Parathyroid adenoma (tissue), 2 donors: ENCODE measurements at regions not wholly inside any gene's neighbourhood (a gene's known extent, or its start where the extent isn't known, plus 50 kb on each side); places are given as distances from the start of the nearest gene placed in this dataset.

Source experiments
- H2AFZ ChIP-seq: fragments of 300-600 bp; sonication (generic); one replicate; pipeline ENCODE4 v1.7.0; 2017; ENCODE audit warnings: antibody characterized with exemption, mild to moderate bottlenecking
- H3K27ac ChIP-seq: fragments of 300-600 bp; sonication (generic); one replicate; pipeline ENCODE4 v1.7.0; 2017
- H3K27me3 ChIP-seq: fragments of 300-600 bp; sonication (generic); one replicate; pipeline ENCODE4 v1.7.0; 2017; ENCODE audit warnings: low read length; ENCODE audit not compliant: control insufficient read depth, insufficient read depth
- H3K36me3 ChIP-seq: fragments of 300-600 bp; sonication (generic); one replicate; pipeline ENCODE4 v1.7.0; 2017; ENCODE audit warnings: low read length; ENCODE audit not compliant: control insufficient read depth, insufficient read depth
- H3K4me1 ChIP-seq: fragments of 300-600 bp; sonication (generic); one replicate; pipeline ENCODE4 v1.7.0; 2017; ENCODE audit warnings: control low read depth
- H3K4me2 ChIP-seq: fragments of 300-600 bp; sonication (generic); one replicate; pipeline ENCODE4 v1.7.0; 2017; ENCODE audit warnings: low read length
- H3K4me3 ChIP-seq: fragments of 300-600 bp; sonication (generic); one replicate; pipeline ENCODE4 v1.7.0; 2017; ENCODE audit warnings: low read depth, low read length
- H3K79me2 ChIP-seq: fragments of 300-600 bp; sonication (generic); one replicate; pipeline ENCODE4 v1.7.0; 2017; ENCODE audit warnings: control low read depth
- H3K9ac ChIP-seq: fragments of 300-600 bp; sonication (generic); one replicate; pipeline ENCODE4 v1.7.0; 2017; ENCODE audit warnings: mild to moderate bottlenecking
- H3K9me3 ChIP-seq: fragments of 300-600 bp; sonication (generic); one replicate; pipeline ENCODE4 v1.7.0; 2017; ENCODE audit warnings: low read length; ENCODE audit not compliant: control insufficient read depth
- CTCF ChIP-seq: fragments of 300-600 bp; sonication (generic); IDR thresholded peaks from one replicate; pipeline ENCODE4 v1.7.0; 2017; ENCODE audit warnings: antibody characterized with exemption, mild to moderate bottlenecking
- donor health status: primary hyperparathyroidism.

- Histone ChIP-seq H3K4me3 (no peak overlapping the region), H3K27ac (no peak overlapping the region), H3K27me3 (no peaks in the 10 kb centered on the region), H3K9ac (no peak overlapping the region), H3K36me3 (no peaks in the 10 kb centered on the region), H3K4me2 (no peak overlapping the region), H3K79me2 (no peaks in the 10 kb centered on the region), H3K4me1 (no peaks in the 10 kb centered on the region), H3K9me3 (no peaks in the 10 kb centered on the region), H2AFZ (no peak overlapping the region)
- TF ChIP-seq CTCF, result no peak
These were observed 68.0 kb upstream of the ZNF438 start for GRCh38 chr10:31099664-31100063.

- no peaks in the 10 kb centered on the region for H3K9me3 ChIP-seq
- H2AFZ ChIP-seq, result no peak overlapping the region
- no peaks in the 10 kb centered on the region for H3K27me3 ChIP-seq
- no peak overlapping the region for H3K9ac ChIP-seq
- H3K79me2 ChIP-seq, result no peaks in the 10 kb centered on the region
- H3K4me1 ChIP-seq, result no peaks in the 10 kb centered on the region
- no peak for TF ChIP-seq CTCF
- H3K4me2 ChIP-seq, result no peak overlapping the region
- H3K36me3 ChIP-seq, result no peaks in the 10 kb centered on the region
- no peak overlapping the region for H3K27ac ChIP-seq
- no peak overlapping the region for H3K4me3 ChIP-seq
These were observed 68.5 kb upstream of the ZNF438 start for GRCh38 chr10:31100115-31100601.

GRCh38 chr10:31100662-31101061 lies 69.0 kb upstream of the ZNF438 start:
- no peaks in the 10 kb centered on the region for H3K4me1 ChIP-seq
- no peaks in the 10 kb centered on the region for H3K9me3 ChIP-seq
- TF ChIP-seq CTCF, result no peak
- no peaks in the 10 kb centered on the region for H3K27me3 ChIP-seq
- H3K9ac ChIP-seq, result no peak overlapping the region
- no peaks in the 10 kb centered on the region for H3K79me2 ChIP-seq
- no peak overlapping the region for H3K27ac ChIP-seq
- no peak overlapping the region for H3K4me2 ChIP-seq
- H3K36me3 ChIP-seq, result no peaks in the 10 kb centered on the region
- H2AFZ ChIP-seq, result no peak overlapping the region
- H3K4me3 ChIP-seq, result no peak overlapping the region

GRCh38 chr10:31101123-31101522 lies 69.5 kb upstream of the ZNF438 start:
- Histone ChIP-seq H3K4me3 (no peak overlapping the region), H3K36me3 (no peaks in the 10 kb centered on the region), H3K9me3 (no peaks in the 10 kb centered on the region), H3K27me3 (no peaks in the 10 kb centered on the region), H3K4me2 (no peak overlapping the region), H3K4me1 (no peaks in the 10 kb centered on the region), H3K9ac (no peak overlapping the region), H3K27ac (no peak overlapping the region), H3K79me2 (no peaks in the 10 kb centered on the region), H2AFZ (no peak overlapping the region)
- no peak for TF ChIP-seq CTCF

GRCh38 chr10:31102421-31102820 lies 70.8 kb upstream of the ZNF438 start:
- TF ChIP-seq CTCF, result no peak
- Histone ChIP-seq H3K9ac (no peak overlapping the region), H3K27me3 (no peaks in the 10 kb centered on the region), H3K4me1 (no peaks in the 10 kb centered on the region), H3K36me3 (no peaks in the 10 kb centered on the region), H3K79me2 (no peaks in the 10 kb centered on the region), H3K9me3 (no peaks in the 10 kb centered on the region), H3K4me2 (no peak overlapping the region), H3K27ac (no peak overlapping the region), H3K4me3 (no peak overlapping the region), H2AFZ (no peak overlapping the region)
